ENCODE measurements at regions not wholly inside any gene's neighbourhood (a gene's known extent, or its start where the extent isn't known, plus 50 kb on each side); places are given as distances from the start of the nearest gene placed in this dataset.

- TF ChIP-seq EZH2 (IDR thresholded peaks at IDR 0.05; ENCODE audit: borderline replicate concordance, low read length) (no peak), CTCF (conservative IDR thresholded peaks at IDR 0.05 in 1 of 2, IDR thresholded peaks at IDR 0.05 in 1 of 2; ENCODE audit: extremely low read depth in 1 of 2, insufficient read depth in 1 of 2, low read depth in 1 of 2, low read length in 2 of 2) (no peak)
These were observed 275.1 kb downstream of the EFNB2 start for GRCh38 chr13:106260352-106260751.

All from mammary epithelial cell (primary cell).